HG03135 (cell line): ENCODE measurements at regions not wholly inside any gene's neighbourhood (a gene's known extent, or its start where the extent isn't known, plus 50 kb on each side); places are given as distances from the start of the nearest gene placed in this dataset.

Experiments used
- ATAC-seq: cut with Tn5 transposase; IDR thresholded peaks from one replicate; pipeline ENCODE4 v1.9.1; 2021; ENCODE audit warnings: mild to moderate bottlenecking, moderate library complexity; ENCODE audit not compliant: unreplicated experiment

GRCh38 chr7:67413670-67414069, 417.0 kb downstream of the TYW1 start:
- no peak for ATAC-seq

- no peak for ATAC-seq
Measured at GRCh38 chr7:67414858-67415257, 418.2 kb downstream of the TYW1 start.

DNA sequence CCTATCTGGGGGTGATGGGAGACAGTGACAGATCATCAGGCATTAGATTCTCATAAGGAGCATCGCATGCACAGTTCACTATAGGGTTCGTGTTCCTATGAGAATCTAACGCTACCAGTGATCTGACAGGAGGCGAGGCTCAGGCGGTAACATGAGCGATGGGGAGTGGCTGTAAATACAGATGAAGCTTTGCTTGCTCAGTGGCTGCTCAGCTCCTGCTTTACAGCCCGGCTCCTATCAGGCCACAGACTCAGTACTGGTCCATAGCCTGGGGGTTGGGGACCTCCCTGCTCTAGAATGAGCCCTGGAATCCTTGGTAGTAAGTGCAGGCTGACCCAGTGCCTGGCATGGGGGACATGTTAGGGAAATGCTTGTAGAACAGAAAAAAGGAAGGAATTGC, 426.0 kb downstream of the TYW1 start:
- ATAC-seq, result no peak

- ATAC-seq, result no peak
Measured at GRCh38 chr7:67423065-67423464, 426.4 kb downstream of the TYW1 start.

DNA sequence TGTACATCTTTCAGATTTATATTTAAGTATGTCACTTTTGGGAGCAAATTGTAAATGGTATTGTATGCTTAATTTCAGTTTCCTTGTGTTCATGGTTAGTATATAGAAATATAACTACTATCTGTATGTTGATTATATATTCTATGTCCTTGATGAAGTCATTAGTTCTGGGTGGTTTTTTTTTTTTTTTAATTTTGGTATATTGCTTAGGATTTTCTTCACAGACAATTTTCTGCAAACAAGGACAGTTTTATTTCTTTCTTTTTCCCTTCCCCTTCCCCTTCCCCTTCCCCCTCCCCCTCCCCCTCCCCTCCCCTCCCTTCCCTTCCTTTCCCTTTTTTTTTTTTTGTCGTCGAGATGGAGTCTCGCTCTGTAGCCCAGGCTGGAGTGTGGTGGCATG, 430.0 kb downstream of the TYW1 start:
- ATAC-seq, result no peak

DNA sequence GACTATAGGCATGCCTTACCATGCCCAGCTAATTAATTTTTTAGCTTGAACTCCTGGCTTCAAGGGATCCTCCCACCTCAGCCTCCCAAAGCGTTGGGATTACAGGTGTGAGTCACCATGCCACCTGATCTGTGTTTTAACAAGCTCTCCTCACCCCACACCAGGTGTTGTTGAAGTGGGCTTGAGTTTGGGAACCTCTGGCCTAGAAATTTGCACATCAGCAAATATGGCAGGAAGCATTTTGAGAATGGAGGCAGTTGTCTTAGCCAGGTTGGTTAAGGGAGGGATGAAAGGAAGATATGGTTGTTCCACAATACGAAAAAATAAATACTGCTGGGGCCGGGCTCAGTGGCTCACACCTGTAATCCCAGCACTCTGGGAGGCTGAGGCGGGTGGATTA, 433.1 kb downstream of the TYW1 start:
- no peak for ATAC-seq

DNA sequence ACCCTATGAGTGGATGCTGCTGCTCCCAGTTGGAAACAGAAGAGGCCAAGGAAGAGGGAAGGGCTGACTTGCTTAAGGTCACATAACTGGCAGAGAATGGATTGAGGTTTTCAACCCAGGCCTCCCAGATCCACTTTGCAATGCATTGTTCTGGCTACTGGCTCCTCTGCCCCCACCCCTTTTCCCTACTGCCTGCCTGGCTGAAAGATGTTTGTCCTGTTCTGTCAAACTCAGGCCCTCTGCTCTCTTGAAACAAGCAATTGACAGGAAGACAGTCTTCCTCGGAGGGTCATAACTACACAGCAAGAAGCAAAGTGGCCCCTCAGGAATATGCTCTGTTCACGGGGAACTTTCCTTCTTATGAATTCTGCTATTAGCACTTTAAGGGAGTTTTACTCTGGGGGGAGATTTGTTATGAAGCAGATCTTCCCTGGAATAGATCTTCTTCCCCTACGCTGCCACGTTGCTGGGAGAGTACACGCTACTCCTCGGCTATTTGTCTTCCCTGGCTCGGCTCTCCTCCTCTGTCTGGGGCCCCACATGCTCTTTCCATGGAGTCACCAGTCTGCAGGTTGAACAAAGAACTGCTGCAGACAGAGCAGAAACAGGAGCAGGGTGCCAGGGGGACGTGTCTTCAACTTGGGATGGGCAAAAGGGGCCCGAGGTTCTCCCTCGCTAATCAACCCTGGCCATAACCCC, 436.1 kb downstream of the TYW1 start:
- no peak for ATAC-seq

DNA sequence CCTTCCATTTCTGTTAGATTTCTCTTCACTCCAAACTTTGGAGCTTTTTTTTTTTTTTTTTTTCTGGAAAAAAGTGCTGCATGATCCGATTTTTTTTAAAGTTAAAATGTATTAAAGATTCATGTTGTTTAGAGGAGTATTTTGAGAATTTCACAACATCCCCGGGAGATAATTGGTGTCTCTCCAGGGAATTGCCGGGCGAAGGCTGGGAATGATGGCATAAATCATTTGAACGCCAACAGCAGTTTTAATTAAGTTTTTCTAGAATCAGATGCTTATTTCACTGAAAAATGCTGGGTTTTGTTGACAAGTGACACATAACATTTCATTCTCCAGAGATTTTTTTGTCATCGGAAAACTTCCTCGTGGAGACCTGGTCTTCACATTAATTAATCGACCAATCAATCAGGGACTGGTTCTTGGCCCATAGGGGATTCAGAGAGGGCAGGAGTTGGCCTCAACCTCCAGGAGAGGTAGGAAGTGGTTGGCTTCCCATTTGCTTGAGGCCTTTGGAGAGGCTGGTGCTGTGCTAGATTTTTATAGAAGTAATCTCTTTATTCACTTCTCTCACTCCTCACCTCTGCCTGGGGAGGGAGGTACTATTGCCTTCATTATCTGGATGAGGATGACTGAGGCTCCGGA, 439.4 kb downstream of the TYW1 start:
- ATAC-seq, result no peak

GRCh38 chr7:67438198-67438882, 441.7 kb downstream of the TYW1 start:
- no peak for ATAC-seq

DNA sequence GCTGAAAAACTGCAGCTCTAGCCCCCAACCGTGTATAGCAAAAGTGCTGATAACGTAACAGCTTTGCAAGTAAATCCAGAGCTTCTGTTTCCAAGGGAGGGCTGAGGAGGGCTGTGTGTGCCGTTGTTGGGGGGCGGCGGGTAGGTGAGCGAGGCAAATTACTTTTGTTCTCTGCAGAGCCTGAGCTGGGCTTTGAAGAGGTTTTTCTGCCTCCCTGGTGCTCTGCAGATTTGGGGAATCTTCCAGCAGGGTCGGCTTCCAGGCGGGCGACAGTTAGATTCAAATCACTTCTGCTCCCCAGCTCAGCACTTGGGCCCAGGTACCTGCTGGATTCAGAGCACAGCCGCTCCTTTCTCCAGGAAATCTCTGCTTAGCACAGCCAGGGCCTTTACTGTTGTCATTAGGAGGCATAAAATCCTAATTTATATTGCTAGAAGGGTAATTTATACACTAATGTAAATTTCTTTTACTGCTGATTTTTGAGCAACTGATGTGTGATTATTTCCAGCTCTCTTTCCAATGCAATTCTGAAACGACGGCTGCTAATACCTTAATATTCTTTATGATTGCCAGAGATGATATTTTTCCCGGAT, 442.4 kb downstream of the TYW1 start:
- no peak for ATAC-seq

DNA sequence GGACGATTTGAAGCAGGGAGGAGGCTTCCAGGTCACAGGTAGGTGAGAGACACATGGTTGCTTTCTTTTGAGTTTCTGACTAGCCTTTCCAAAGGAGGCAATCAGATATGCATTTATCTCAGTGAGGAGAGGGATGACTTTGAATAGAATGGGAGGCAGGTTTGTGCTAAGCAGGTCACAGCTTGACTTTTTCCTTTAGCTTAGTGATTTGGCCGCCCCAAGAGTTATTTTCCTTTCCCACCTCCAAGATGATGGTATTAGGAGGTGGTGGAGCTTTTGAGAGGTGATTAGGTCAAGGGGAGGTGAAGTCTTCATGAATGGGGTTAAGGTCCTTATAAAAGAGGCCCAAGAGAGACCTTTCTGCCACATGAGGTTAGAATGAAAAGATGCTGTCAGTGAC, 443.7 kb downstream of the TYW1 start:
- no peak for ATAC-seq

DNA sequence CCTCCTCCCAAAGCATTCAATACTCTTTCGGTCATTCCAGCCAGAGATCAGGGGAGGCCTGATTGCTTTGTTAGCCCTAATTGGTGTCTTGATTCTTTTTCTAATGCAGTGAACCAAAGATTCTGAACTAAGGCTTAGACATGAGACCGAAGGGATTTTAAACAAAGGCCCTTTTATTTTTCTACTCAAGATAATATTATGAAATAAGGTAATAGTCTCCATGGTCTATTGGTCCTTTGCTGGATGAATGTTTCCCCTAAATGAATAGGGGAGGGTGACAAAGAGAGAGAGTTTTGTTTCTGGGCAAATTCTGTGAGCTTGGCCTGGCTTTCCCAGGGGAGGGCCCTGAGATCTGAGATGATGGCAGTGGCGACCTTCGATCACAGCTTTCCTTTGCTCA, 449.1 kb downstream of the TYW1 start:
- no peak for ATAC-seq

DNA sequence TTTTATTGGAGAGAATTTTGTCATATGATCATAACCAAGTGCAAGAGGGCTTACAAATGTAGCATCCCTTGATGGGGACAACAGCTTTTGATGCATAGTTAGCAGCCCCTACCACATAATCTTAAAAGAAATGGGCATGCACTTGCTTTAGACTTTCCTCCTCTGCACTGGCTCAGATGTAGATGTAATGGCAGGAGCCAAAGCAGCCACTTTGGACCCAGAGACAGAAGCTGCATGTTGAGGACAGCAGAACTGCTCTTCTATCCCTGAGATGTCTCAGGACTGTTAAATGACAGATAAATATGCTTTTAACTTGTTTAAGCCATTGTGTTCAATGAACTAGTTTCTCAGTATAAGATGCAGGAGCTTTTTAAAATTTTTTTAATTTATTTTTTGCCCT, 450.7 kb downstream of the TYW1 start:
- ATAC-seq, result no peak

DNA sequence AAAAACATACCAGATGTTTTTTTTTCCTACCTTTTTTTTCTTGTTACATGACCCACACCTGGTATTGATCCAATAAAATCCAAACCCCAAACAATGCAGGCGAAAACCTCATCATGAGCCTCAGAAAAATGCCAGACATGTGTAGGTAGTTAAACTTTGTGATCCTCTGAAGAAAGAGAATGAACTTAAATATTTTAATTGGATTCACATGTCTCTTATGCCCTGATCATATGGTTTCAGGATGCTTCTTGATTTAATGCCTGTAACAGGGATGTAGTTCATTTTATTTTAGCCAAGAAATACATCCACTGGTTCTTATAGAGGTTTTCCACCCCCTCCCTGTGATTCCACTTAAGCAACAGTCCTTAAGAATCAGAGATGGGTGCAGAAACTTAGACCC, 451.6 kb downstream of the TYW1 start:
- ATAC-seq, result no peak

DNA sequence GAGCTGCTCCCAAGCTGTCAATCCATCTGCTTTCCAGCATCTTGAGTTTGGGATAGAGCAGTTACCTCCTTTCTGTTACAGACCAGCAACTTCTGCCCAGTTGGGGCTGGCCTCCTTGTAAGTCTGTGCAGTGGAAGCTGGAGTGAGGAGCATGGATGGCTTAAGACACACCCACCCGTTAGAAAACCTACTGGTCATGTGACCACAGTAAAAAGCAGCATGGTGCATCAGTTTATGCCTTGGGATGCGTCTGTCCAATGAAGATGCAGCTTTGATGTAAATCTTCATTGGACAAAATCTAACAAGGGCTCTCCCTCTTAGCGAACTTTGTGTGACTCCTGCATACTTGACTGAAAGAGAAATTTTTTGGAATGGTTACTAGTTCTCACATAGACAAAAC, 453.5 kb downstream of the TYW1 start:
- no peak for ATAC-seq

DNA sequence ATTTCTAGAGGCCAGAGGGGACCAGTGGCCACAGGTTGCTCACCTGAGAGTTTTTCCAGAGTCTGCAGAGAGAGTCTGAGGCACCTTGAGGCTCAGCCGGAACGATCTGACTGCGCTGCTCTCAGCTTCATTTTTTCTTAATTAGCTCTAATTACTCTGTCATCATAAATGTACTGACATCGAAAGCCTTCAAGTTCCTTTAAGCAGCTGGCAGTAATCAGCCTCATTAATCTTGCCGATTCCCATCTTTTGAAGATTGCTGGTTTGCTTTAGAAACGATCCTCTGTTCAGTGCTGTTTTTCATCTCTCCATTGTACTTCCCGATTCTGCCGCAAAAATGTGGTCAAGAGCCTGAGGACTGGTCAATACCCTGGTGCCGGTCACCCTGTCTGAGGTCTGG, 454.7 kb downstream of the TYW1 start:
- no peak for ATAC-seq

- no peak for ATAC-seq
Measured at GRCh38 chr7:67452516-67453026, 455.9 kb downstream of the TYW1 start.

- no peak for ATAC-seq
Measured at GRCh38 chr7:67453580-67454380, 457.1 kb downstream of the TYW1 start.

GRCh38 chr7:67455508-67455907, 458.9 kb downstream of the TYW1 start:
- no peak for ATAC-seq

DNA sequence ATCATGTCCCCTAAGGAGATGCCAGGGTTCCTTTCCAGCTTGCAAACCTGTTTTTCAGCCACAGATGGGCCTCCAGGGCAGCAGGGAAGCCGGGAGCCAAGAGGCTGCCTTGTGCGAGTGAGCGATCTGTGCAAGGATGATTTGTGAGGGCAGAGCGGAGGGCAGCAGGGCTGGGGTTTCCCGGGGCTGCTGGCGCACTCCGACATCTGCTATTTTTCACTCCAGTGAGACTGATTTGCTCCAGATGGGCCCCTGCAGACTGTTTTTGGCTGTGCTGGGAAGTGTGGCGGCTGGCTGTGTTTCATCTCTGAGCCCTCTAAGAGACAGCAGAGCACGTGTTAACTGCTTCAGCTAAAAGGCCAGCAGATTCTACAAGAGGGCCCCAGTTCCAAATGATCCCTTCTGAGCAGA, 466.2 kb downstream of the TYW1 start:
- ATAC-seq, result no peak

DNA sequence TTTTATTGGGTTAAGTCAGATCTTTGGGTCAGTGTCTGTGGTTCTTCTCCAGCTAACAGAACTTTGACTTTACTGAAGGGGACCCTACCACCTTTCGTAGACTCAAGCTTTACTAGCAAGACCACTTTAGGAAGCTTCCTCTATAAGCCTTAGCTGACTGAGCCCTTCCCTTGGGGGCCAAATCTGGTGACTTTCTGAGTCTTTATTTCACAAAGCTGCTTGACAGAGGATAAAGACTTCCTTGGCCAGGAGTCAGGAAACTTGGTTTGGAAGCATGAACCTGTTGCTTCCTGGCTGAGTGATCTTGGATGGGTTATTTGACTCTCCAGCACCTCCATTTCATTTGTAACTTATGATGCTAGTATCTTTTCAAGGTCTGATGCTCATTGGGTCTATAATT, 466.7 kb downstream of the TYW1 start:
- no peak for ATAC-seq
